Neural crest cell (in vitro differentiated cells): ENCODE measurements at regions not wholly inside any gene's neighbourhood (a gene's known extent, or its start where the extent isn't known, plus 50 kb on each side); places are given as distances from the start of the nearest gene placed in this dataset.
A peak's percentile ranks its signal among the peaks of the same experiment; 100 is the strongest.

Experiments used
- DNase-seq: peaks from one replicate; pipeline ENCODE4 v3.0.0; 2021; ENCODE audit warnings: low read depth, mixed read lengths, low spot score
- H3K27ac Mint-ChIP-seq: one replicate; pipeline ENCODE4 v1.8.0; 2021; ENCODE audit warnings: mild to moderate bottlenecking, mixed read lengths; ENCODE audit not compliant: unreplicated experiment
- H3K27me3 Mint-ChIP-seq: 2 replicates; pipeline ENCODE4 v1.8.0; 2021; ENCODE audit warnings: low read depth, mild to moderate bottlenecking, mixed read lengths
- H3K36me3 Mint-ChIP-seq: 2 replicates; pipeline ENCODE4 v1.8.0; 2021; ENCODE audit warnings: low read depth, mild to moderate bottlenecking, mixed read lengths
- H3K4me1 Mint-ChIP-seq: 2 replicates; pipeline ENCODE4 v1.8.0; 2021; ENCODE audit warnings: mixed read lengths
- H3K4me3 Mint-ChIP-seq: one replicate; pipeline ENCODE4 v1.8.0; 2021; ENCODE audit warnings: mild to moderate bottlenecking, mixed read lengths
- H3K9me3 Mint-ChIP-seq: 2 replicates; pipeline ENCODE4 v1.8.0; 2021; ENCODE audit warnings: mixed read lengths
- TF ChIP-seq, protein P1 (sequence below): fragments of 200-600 bp; sonication (generic); conservative IDR thresholded peaks from 2 replicates; pipeline ENCODE4 v1.5.0; 2021; ENCODE audit warnings: antibody characterized with exemption, mild to moderate bottlenecking

DNA sequence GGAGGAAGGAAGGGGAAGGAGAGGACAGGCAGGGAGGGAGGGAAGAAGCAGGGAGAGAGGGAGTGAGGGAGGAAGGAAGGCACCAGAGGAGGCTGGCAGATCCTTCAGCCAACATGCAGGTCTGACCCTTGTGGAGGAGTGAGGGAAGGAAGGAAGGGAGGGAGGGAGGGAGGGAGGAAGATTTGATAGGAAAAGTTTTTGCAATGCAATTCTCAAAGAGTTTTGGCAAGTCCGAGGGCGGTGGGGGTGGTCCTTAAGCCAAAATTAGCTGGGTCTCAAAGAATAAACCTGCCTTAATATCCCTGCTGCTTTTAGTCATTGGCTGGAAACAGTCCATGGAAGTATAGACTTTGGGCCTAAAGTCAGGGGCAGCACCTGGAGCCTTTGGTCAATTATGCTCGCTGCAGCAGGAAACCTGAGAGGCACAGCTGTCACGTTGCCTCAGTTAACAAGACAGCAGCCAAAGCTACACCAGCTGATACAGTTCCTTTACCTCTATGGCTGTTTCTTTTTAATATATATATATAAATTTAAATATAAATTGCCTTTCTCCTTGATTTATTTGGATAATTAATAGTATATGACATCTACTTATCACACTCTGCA lies 115.7 kb upstream of the RALGAPA2 start:
- H3K36me3 Mint-ChIP-seq: no peaks in the 10 kb centered on the region
- peaks cover 56% of the 10 kb centered on the region for H3K27me3 Mint-ChIP-seq
- H3K9me3 Mint-ChIP-seq: no peaks in the 10 kb centered on the region
- TF ChIP-seq, protein P1, sequence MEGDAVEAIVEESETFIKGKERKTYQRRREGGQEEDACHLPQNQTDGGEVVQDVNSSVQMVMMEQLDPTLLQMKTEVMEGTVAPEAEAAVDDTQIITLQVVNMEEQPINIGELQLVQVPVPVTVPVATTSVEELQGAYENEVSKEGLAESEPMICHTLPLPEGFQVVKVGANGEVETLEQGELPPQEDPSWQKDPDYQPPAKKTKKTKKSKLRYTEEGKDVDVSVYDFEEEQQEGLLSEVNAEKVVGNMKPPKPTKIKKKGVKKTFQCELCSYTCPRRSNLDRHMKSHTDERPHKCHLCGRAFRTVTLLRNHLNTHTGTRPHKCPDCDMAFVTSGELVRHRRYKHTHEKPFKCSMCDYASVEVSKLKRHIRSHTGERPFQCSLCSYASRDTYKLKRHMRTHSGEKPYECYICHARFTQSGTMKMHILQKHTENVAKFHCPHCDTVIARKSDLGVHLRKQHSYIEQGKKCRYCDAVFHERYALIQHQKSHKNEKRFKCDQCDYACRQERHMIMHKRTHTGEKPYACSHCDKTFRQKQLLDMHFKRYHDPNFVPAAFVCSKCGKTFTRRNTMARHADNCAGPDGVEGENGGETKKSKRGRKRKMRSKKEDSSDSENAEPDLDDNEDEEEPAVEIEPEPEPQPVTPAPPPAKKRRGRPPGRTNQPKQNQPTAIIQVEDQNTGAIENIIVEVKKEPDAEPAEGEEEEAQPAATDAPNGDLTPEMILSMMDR: no peak
- DNase-seq: no peak
- H3K4me1 Mint-ChIP-seq: peaks cover 4% of the 10 kb centered on the region
- no peak overlapping the region for H3K4me3 Mint-ChIP-seq
- no peak overlapping the region for H3K27ac Mint-ChIP-seq

- DNase-seq: peak; percentile 75
- Mint-ChIP-seq H3K4me1 (peaks cover 14% of the 10 kb centered on the region), H3K27ac (no peak overlapping the region), H3K27me3 (peaks cover 45% of the 10 kb centered on the region), H3K9me3 (no peaks in the 10 kb centered on the region), H3K4me3 (no peak overlapping the region), H3K36me3 (no peaks in the 10 kb centered on the region)
- TF ChIP-seq, protein P1: peak; percentile 87
Measured at GRCh38 chr20:20824924-20825584, 112.6 kb upstream of the RALGAPA2 start.

DNA sequence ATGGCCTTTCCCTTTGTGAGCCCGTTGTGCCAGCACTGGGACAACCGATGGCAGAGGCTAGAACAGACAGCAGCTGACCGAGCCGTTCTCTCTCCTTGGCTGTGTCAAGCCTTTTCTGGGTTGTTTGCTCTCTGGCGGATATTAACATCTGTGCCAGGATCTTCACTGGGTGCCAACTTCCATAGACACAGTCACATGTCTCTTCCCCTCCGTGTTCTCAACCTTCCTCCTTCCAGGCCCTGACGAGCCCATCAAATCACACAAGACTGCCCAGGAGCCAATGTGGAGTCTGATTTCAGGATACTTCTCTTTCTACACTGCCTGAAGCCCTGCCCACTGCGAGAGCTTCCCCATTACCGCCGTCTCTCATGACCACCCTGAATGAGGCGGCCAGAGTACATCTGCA lies 111.0 kb upstream of the RALGAPA2 start:
- no peak for DNase-seq
- peaks cover 39% of the 10 kb centered on the region for H3K27me3 Mint-ChIP-seq
- peaks cover 15% of the 10 kb centered on the region for H3K4me1 Mint-ChIP-seq
- TF ChIP-seq, protein P1: no peak
- H3K4me3 Mint-ChIP-seq: no peak overlapping the region
- H3K27ac Mint-ChIP-seq: no peak overlapping the region
- H3K9me3 Mint-ChIP-seq: no peaks in the 10 kb centered on the region
- no peaks in the 10 kb centered on the region for H3K36me3 Mint-ChIP-seq

DNA sequence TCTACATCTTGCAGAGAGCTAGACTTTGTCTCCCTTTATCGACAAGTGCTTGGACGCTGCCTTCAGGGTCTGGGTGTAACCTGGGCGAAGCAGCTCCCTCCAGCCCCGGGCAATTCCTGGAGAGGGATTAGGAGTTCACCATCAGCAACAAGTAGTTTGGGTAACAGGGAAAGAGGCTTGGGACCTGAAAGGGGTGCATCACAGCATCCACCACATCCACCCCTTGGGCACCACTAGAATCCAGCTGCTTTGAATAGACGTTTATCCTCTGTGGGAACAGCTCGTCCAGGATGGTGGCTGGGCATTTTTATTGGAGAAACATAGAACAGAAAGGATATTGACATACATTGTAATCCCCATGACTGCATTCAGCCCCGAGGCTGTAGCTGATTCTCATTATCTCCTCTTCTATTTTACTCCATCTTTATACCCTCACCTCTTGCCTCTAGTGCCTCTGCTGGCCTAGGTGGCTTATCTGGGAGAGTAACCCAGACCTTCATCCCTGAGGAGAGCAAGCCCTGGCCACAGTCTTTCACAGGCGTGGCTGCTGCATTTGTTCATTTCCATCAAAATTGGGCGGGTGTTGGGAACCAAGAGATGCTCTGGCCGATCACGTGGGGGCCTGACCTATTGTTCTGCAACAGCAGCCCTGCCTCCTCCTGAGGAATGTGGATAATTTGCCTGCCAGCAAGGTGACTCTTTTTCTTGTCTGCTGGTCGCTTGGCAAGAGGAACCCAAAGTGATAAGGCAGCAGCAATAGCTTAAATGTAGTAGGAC lies 109.2 kb upstream of the RALGAPA2 start:
- peaks cover 15% of the 10 kb centered on the region for H3K4me1 Mint-ChIP-seq
- no peaks in the 10 kb centered on the region for H3K9me3 Mint-ChIP-seq
- TF ChIP-seq, protein P1: no peak
- DNase-seq: no peak
- no peak overlapping the region for H3K27ac Mint-ChIP-seq
- peaks cover 28% of the 10 kb centered on the region for H3K27me3 Mint-ChIP-seq
- no peak overlapping the region for H3K4me3 Mint-ChIP-seq
- no peaks in the 10 kb centered on the region for H3K36me3 Mint-ChIP-seq

- TF ChIP-seq, protein P1: no peak
- H3K9me3 Mint-ChIP-seq: no peaks in the 10 kb centered on the region
- no peak overlapping the region for H3K4me3 Mint-ChIP-seq
- no peak for DNase-seq
- peaks cover 22% of the 10 kb centered on the region for H3K27me3 Mint-ChIP-seq
- no peaks in the 10 kb centered on the region for H3K36me3 Mint-ChIP-seq
- peaks cover 15% of the 10 kb centered on the region for H3K4me1 Mint-ChIP-seq
- no peak overlapping the region for H3K27ac Mint-ChIP-seq
Measured at GRCh38 chr20:20820785-20821483, 108.5 kb upstream of the RALGAPA2 start.
